Central memory CD8-positive, alpha-beta T cell (primary cell): ENCODE measurements at regions not wholly inside any gene's neighbourhood (a gene's known extent, or its start where the extent isn't known, plus 50 kb on each side); places are given as distances from the start of the nearest gene placed in this dataset.
"Not testable (repeated sequence)": the region's sequence is repeated elsewhere in the genome, so short reads cannot be mapped to it uniquely, and the experiment has no call there.

ENCODE experiments used
- ATAC-seq: fragments of 150-1000 bp; cut with Tn5 transposase; replicated peaks from 2 replicates; pipeline ENCODE4 v1.10.0; 2022; ENCODE audit warnings: mild to moderate bottlenecking, moderate FRiP score, moderate number of reproducible peaks; ENCODE audit not compliant: poor library complexity, severe bottlenecking; ENCODE audit errors: extremely low read depth
- DNase-seq, 2 donors: peaks; one replicate each; pipeline ENCODE4 v3.0.0; 2021; ENCODE audit warnings: low spot score in 2 of 2
- H3K27ac Mint-ChIP-seq: one replicate; pipeline ENCODE4 v1.8.0; 2022; ENCODE audit warnings: low read depth, mild to moderate bottlenecking, moderate library complexity, mixed read lengths
- H3K27me3 Mint-ChIP-seq: one replicate; pipeline ENCODE4 v1.8.0; 2022; ENCODE audit warnings: mixed read lengths
- H3K36me3 Mint-ChIP-seq: one replicate; pipeline ENCODE4 v1.8.0; 2022; ENCODE audit warnings: mild to moderate bottlenecking, moderate library complexity, mixed read lengths; ENCODE audit not compliant: insufficient read depth
- H3K4me1 Mint-ChIP-seq: one replicate; pipeline ENCODE4 v1.8.0; 2022; ENCODE audit warnings: mixed read lengths
- H3K4me3 Mint-ChIP-seq: one replicate; pipeline ENCODE4 v1.8.0; 2022; ENCODE audit warnings: mild to moderate bottlenecking, moderate library complexity, mixed read lengths
- H3K9me3 Mint-ChIP-seq: one replicate; pipeline ENCODE4 v1.8.0; 2022; ENCODE audit warnings: mixed read lengths

- Mint-ChIP-seq H3K36me3 (no peaks in the 10 kb centered on the region), H3K4me3 (no peak overlapping the region), H3K27me3 (no peaks in the 10 kb centered on the region), H3K27ac (no peak overlapping the region), H3K9me3 (peaks cover 4% of the 10 kb centered on the region), H3K4me1 (no peaks in the 10 kb centered on the region)
- DNase-seq, result no peak
- ATAC-seq, result no peak
Observed at GRCh38 chr6:155894262-155894661, 438.6 kb upstream of the NOX3 start.

GRCh38 chr6:155890409-155890808 lies 434.8 kb upstream of the NOX3 start:
- Mint-ChIP-seq H3K36me3 (no peaks in the 10 kb centered on the region), H3K4me3 (no peak overlapping the region), H3K9me3 (no peaks in the 10 kb centered on the region), H3K4me1 (no peaks in the 10 kb centered on the region), H3K27ac (no peak overlapping the region), H3K27me3 (no peaks in the 10 kb centered on the region)
- ATAC-seq (no peak), DNase-seq (no peak)

- no peaks in the 10 kb centered on the region for H3K4me1 Mint-ChIP-seq
- H3K27ac Mint-ChIP-seq, result no peak overlapping the region
- ATAC-seq (no peak), DNase-seq (no peak)
- no peaks in the 10 kb centered on the region for H3K36me3 Mint-ChIP-seq
- no peaks in the 10 kb centered on the region for H3K27me3 Mint-ChIP-seq
- H3K4me3 Mint-ChIP-seq, result no peak overlapping the region
- H3K9me3 Mint-ChIP-seq, result peaks cover 5% of the 10 kb centered on the region
Observed at GRCh38 chr6:155889410-155889809, 433.8 kb upstream of the NOX3 start.

- no peaks in the 10 kb centered on the region for H3K27me3 Mint-ChIP-seq
- ATAC-seq, result no peak
- no peaks in the 10 kb centered on the region for H3K36me3 Mint-ChIP-seq
- H3K4me1 Mint-ChIP-seq, result no peaks in the 10 kb centered on the region
- no peak overlapping the region for H3K27ac Mint-ChIP-seq
- no peak for DNase-seq
- H3K4me3 Mint-ChIP-seq, result no peak overlapping the region
- peaks cover 6% of the 10 kb centered on the region for H3K9me3 Mint-ChIP-seq
Observed at GRCh38 chr6:155887421-155887820, 431.8 kb upstream of the NOX3 start.

- Mint-ChIP-seq H3K4me3 (no peak overlapping the region), H3K36me3 (no peaks in the 10 kb centered on the region), H3K27me3 (no peaks in the 10 kb centered on the region), H3K9me3 (peaks cover 6% of the 10 kb centered on the region), H3K4me1 (no peaks in the 10 kb centered on the region), H3K27ac (no peak overlapping the region)
- ATAC-seq, result no peak
- no peak for DNase-seq
Observed at GRCh38 chr6:155883741-155884140, 428.1 kb upstream of the NOX3 start.

- Mint-ChIP-seq H3K36me3 (no peaks in the 10 kb centered on the region), H3K27me3 (no peaks in the 10 kb centered on the region), H3K4me3 (no peak overlapping the region), H3K27ac (no peak overlapping the region), H3K9me3 (peaks cover 6% of the 10 kb centered on the region), H3K4me1 (no peaks in the 10 kb centered on the region)
- DNase-seq, result no peak
- ATAC-seq, result no peak
Observed at GRCh38 chr6:155883334-155883731, 427.7 kb upstream of the NOX3 start.

DNA sequence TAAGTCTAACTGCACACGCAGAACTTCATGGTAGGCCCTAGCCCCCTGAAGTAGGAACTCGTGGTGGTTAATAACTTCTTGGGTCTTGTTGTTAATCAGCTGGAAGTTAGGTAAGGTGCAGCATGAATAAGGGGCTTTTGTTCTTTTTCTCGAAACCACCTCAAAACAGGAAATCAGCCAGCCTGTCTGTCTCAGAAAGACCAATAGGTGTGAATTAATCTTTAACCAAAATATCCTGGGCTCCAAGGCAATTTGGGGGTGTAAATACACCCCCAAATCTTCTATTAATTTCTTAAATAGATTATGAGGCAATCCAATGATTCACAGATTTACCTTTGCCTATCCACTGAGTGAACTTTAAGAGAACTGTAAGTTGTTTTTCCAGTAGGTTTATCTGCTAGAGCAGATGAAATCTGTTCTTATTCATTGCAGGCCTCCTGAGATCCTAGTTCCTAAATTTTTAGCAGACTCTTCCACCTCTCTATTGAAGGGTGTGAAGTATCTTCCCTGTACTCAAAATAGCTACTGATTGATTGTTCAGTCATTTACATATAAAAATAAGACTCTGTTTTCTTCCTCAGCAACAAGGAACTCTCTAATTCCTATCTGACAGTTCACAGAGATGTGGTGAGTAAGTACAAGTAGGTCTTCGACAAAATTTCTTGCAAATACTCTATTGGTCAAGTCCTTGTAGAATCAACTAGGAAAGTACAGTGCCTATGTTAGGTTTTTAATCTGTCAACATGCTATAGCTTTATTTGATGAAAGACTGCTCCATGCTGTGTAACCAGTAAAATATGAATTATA lies 427.1 kb upstream of the NOX3 start:
- H3K4me1 Mint-ChIP-seq, result no peaks in the 10 kb centered on the region
- no peak overlapping the region for H3K27ac Mint-ChIP-seq
- no peak for ATAC-seq

DNA sequence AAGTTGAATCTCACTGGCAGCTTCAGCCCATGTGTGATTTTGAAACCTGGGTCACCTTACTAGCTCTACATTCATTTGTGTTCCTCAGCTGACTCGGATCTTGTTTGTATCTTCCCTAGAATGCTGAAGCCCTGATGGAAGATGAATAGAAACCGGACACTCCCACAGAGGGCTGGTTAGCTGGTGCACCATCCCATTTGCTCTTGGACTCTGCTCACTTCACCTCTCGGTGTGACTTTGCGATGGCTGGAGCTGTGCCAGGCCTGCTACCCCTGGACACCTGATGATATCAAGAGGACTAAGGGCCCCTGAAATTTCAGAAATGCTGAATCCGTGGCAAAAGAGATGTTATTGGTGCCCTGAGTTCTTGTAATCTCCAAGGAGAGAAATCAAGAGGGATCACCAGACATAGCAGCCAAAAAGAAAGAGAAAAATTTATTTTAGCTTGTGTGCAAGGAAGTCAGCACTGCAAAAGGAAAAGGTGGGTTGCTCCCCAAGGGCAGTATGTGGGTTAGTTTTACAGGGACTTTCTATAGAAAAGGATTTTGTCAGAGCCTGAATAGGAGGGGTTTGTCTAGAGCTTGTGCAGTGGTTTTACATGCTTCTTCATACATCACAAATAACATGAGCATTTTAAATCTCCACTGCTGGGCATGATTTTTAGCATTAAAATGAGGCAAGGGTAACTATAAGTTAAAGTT lies 426.3 kb upstream of the NOX3 start:
- Mint-ChIP-seq H3K27me3 (no peaks in the 10 kb centered on the region), H3K9me3 (peaks cover 6% of the 10 kb centered on the region), H3K36me3 (no peaks in the 10 kb centered on the region), H3K27ac (no peak overlapping the region), H3K4me3 (no peak overlapping the region), H3K4me1 (no peaks in the 10 kb centered on the region)
- DNase-seq (no peak), ATAC-seq (no peak)

More for the DNA sequence above, 427.1 kb upstream of the NOX3 start:
- Mint-ChIP-seq H3K4me3 (no peak overlapping the region), H3K27me3 (no peaks in the 10 kb centered on the region), H3K9me3 (peaks cover 6% of the 10 kb centered on the region), H3K36me3 (no peaks in the 10 kb centered on the region)
- no peak for DNase-seq

DNA sequence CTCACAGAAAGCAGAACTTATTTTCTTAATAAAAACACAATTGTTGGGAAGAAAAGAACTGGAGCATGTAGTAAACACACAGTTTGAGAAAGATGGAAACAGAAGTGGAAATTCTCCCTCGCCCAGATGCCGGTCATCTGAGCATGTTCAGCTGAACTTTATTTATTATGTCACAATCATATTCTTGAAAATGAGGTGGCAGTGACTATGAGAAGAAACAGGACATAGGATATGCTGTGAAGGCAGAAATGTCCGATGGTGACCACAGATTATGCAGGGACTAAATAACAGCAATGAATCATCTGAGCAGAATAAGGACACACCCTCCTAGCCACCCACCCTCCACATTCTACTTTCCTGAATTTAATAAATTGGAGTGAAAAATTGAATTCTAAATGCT lies 425.3 kb upstream of the NOX3 start:
- H3K4me3 Mint-ChIP-seq, result no peak overlapping the region
- ATAC-seq (no peak), DNase-seq (no peak)
- H3K27me3 Mint-ChIP-seq, result no peaks in the 10 kb centered on the region
- no peak overlapping the region for H3K27ac Mint-ChIP-seq
- no peaks in the 10 kb centered on the region for H3K36me3 Mint-ChIP-seq
- peaks cover 6% of the 10 kb centered on the region for H3K9me3 Mint-ChIP-seq
- H3K4me1 Mint-ChIP-seq, result no peaks in the 10 kb centered on the region

GRCh38 chr6:155872961-155873360 lies 417.3 kb upstream of the NOX3 start:
- Mint-ChIP-seq H3K36me3 (no peaks in the 10 kb centered on the region), H3K4me1 (no peaks in the 10 kb centered on the region), H3K27ac (no peak overlapping the region), H3K27me3 (no peaks in the 10 kb centered on the region), H3K4me3 (no peak overlapping the region), H3K9me3 (peaks cover 5% of the 10 kb centered on the region)
- ATAC-seq (no peak), DNase-seq (no peak)

GRCh38 chr6:155867682-155868081 lies 412.0 kb upstream of the NOX3 start:
- H3K4me3 Mint-ChIP-seq, result no peak overlapping the region
- H3K27me3 Mint-ChIP-seq, result no peaks in the 10 kb centered on the region
- no peak overlapping the region for H3K27ac Mint-ChIP-seq
- peaks cover 6% of the 10 kb centered on the region for H3K9me3 Mint-ChIP-seq
- DNase-seq, result no peak
- no peaks in the 10 kb centered on the region for H3K4me1 Mint-ChIP-seq
- no peak for ATAC-seq
- H3K36me3 Mint-ChIP-seq, result no peaks in the 10 kb centered on the region

DNA sequence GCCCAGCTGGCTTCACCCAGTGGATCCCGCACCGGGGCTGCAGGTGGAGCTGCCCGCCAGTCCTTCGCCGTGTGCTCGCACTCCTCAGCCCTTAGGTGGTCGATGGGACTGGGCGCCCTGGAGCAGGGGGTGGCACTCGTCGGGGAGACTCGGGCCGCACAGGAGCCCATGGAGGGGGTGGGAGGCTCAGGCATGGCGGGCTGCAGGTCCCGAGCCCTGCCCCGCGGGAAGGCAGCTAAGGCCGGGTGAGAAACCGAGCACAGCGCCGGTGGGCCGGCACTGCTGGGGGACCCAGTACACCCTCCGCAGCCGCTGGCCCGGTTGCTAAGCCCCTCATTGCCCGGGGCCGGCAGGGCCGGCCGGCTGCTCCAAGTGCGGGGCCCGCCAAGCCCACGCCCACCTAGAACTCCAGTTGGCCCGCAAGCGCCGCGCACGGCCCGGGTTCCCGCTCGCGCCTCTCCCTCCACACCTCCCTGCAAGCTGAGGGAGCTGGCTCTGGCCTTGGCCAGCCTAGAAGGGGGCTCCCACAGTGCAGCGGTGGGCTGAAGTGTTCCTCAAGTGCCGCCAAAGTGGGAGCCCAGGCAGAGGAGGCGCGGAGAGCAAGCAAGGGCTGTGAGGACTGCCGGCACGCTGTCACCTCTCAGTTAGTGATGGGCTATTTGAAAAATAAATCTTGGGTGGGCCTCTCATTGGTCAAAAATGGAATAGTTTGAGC lies 411.2 kb upstream of the NOX3 start:
- not testable (repeated sequence) for ATAC-seq, DNase-seq, H3K4me1 Mint-ChIP-seq, H3K36me3 Mint-ChIP-seq, H3K4me3 Mint-ChIP-seq, H3K27ac Mint-ChIP-seq, H3K9me3 Mint-ChIP-seq, H3K27me3 Mint-ChIP-seq

DNA sequence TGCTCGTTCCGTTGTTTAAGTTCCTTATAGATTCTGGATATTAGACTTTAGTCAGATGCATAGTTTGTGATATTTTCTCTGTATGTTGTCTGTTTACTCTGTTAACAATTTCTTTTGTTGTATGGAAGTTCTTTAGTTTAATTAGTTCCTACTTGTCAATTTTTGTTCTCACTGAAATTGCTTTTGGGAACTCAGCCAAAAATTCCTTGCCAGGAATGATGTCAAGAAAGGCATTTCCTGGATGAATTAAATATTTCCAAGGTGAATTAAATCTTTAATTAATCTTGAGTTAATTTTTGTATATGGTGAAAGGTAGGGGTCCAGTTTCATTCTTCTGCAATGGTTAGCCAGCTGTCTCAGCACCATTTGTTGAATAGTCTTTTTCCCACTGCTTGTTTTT lies 406.2 kb upstream of the NOX3 start:
- no peaks in the 10 kb centered on the region for H3K4me1 Mint-ChIP-seq
- DNase-seq (no peak), ATAC-seq (no peak)
- no peak overlapping the region for H3K27ac Mint-ChIP-seq
- H3K9me3 Mint-ChIP-seq, result peaks cover 13% of the 10 kb centered on the region
- no peaks in the 10 kb centered on the region for H3K36me3 Mint-ChIP-seq
- H3K4me3 Mint-ChIP-seq, result no peak overlapping the region
- H3K27me3 Mint-ChIP-seq, result no peaks in the 10 kb centered on the region
